GM18858 (cell line): ENCODE measurements at regions not wholly inside any gene's neighbourhood (a gene's known extent, or its start where the extent isn't known, plus 50 kb on each side); places are given as distances from the start of the nearest gene placed in this dataset.
A peak's percentile ranks its signal among the peaks of the same experiment; 100 is the strongest.
"Not testable (repeated sequence)": the region's sequence is repeated elsewhere in the genome, so short reads cannot be mapped to it uniquely, and the experiment has no call there.

Experiments used
- ATAC-seq: cut with Tn5 transposase; IDR thresholded peaks from one replicate; pipeline ENCODE4 v1.9.1; 2021; ENCODE audit not compliant: unreplicated experiment

- ATAC-seq, result no peak
Measured at GRCh38 chr5:83889971-83890745, 169.5 kb upstream of the HAPLN1 start.

GRCh38 chr5:83877911-83878706, 157.5 kb upstream of the HAPLN1 start:
- no peak for ATAC-seq

DNA sequence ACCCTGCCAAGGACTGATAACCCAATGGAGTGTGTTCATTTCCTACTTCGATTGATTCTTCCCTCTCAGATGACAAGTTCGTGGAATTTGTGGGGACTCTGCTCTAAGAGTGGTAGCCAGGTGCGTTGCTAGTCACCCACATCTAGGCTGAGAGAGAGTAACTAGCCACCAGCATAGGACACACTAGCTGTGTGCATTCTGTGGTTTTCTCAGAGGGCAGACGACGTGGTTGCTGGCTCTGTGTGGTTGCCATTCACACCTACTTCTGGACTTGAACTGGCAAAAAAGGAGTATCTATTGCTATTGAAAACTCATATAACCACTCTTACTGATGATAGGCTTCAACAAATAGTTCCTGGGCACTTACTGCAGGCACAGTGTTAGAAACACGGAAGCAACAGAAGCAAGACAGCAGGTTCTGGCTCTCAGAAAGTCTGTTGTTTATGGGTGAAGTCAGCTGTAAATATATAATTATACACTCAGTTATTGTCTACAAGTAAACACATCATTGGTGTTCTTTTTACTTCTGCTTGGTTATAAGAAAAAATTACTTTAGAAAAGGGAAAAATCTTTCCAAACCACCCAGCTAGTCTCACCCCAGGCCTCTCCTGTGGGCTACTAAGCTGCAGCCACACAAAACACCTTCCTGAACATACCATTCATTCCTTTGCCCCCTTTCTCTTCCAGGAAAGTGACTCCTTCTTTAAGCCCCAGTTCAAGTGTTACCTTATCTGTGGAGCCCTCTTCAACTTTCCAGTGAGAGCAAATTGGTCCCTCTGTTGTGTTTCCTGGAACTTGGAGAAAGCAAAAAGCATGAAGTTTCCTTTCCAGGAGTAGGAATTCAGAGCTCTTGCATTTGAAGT, 151.1 kb upstream of the HAPLN1 start:
- ATAC-seq, result no peak

DNA sequence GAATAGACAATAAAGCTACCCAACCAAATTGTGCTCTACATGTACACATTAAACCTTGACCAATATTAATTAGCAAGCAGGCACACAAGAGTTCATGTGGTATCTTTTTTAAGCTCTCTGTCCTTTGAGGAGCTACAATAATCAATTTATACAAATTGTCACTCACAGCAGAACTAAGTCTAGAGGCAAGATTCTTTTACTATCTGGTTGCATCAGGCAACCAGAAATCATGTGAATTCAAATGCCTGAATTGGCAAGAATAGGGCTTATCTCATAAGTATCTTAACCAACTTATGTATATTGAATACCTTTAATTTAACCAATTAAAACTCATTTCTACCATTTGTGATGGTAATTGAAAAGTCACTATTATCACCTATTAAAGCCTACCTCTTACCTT, 145.5 kb upstream of the HAPLN1 start:
- no peak for ATAC-seq

DNA sequence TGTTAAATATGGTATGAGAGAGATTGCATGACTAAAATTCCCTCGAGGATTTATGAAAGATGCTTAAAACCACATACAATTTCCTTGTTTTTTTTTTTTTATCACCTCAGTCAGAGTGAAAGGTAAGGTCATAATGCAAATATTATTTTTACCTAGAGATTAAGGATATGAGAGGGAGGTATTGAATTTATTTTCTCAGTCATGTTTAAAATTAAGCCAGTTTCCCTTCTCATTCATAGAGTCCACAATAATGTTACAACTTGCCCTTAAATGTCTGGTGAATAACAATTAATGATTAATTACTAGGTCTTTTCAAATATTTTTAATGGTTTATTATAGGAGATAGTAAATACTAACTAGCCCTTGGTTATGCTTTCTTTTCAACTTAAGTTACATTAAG, 144.9 kb upstream of the HAPLN1 start:
- no peak for ATAC-seq

DNA sequence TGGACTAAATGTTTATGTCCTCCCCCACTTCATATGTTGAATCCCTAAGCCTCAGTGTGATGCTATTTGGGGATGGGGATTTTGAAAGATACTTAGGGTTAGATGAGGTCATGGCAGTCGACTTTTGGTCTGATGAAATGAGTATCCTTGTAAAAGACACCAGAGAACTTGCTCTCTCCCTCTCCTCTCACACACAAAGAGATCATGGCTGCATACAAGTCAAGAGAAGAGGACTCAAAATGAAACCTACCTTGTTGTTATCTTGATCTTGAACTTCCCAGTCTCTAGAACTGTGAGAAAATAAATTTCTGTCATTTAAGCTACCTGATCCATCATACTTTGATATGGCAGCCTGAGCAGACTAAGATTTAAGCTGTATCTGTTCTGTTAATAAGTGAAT, 144.0 kb upstream of the HAPLN1 start:
- ATAC-seq, result peak; percentile 48

- no peak for ATAC-seq
Measured at GRCh38 chr5:83857341-83857740, 136.7 kb upstream of the HAPLN1 start.

DNA sequence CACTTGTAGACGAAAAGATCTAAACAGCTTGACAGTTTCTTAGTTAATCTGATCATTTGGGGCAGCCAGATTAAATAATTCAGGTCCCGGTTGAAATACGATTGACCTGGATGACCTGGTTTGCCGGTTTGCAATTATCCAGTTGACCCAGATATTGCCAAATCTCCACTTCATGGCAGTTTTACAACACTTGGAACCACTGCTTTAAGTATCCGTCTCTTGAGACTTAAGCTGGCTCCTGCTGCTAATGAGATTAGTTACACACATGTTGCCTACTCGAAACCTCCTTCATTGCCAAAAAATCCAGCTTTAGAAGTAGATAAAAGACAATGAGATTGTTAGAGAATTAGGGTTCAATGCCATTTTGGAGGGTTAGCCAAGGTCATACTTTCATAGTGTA, 136.2 kb upstream of the HAPLN1 start:
- no peak for ATAC-seq

DNA sequence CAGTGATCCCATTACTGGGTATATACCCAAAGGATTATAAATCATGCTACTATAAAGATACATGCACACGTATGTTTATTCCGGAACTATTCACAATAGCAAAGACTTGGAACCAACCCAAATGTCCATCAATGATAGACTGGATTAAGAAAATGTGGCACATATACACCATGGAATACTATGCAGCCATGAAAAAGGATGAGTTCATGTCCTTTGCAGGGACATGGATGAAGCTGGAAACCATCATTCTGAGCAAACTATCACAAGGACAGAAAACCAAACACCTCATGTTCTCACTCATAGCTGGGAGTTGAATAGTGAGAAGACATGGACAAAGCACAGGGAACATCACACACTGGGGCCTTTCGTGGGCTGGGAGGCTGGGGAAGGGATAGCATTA, 129.8 kb upstream of the HAPLN1 start:
- ATAC-seq, result not testable (repeated sequence)

DNA sequence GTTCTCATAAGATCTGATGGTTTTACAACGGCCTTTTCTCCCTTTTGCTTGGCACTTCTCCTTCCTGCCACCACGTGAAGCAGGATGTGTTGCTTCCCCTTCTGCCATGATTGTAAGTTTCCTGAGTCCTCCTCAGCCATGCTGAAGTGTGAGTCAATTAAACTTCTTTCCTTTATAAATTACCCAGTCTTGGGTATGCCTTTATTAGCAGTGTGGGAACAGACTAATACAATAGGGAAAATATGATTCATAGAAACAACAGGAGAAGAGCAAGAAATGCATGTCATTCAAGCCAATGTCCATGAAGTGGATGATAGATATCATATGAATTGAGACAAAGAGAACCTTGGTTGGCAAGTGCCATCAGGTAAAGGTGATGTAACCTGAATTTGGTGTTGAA, 128.3 kb upstream of the HAPLN1 start:
- no peak for ATAC-seq

GRCh38 chr5:83846624-83847350, 126.1 kb upstream of the HAPLN1 start:
- no peak for ATAC-seq

- peak; percentile 97 for ATAC-seq
Measured at GRCh38 chr5:83844449-83845068, 123.9 kb upstream of the HAPLN1 start.

DNA sequence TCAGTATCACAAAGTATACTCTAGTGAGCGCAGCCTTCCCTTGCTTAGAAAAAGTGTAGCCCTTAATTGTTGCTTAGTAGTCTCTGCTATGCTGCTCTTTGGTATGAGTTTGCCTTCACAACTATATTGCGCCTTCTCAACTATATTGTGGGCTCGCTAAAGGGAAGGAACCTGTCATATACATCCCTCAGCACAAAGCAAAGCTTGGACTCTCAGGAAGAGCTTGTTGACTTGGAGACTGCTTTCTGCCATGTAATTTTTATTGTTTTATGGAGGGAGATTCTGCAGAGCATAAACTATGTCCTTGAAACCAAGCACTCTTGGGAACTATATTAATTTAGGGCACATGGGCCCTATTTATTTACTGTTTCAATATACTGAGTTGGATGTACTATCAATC, 119.1 kb upstream of the HAPLN1 start:
- no peak for ATAC-seq

DNA sequence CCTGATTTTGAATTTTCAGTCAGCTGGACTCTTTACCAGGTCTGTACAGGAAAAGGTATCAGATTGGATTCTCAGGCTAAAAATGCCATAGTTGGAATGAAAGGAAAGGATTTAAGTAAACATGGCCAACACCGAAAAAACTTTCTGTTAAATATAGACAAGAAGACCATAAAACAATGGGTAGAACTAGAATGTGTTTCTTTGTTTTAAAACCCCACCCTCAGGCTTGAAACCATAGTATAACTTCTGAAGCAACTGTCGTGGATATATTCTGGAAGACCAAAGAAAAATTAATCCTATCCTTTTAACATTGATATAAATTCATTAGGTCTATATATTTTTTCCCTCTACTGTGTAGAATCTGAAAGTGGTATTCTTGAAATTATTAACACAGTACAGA, 118.6 kb upstream of the HAPLN1 start:
- ATAC-seq, result no peak

- ATAC-seq, result no peak
Measured at GRCh38 chr5:83837265-83837907, 116.7 kb upstream of the HAPLN1 start.

GRCh38 chr5:83834306-83834705, 113.7 kb upstream of the HAPLN1 start:
- ATAC-seq, result no peak

DNA sequence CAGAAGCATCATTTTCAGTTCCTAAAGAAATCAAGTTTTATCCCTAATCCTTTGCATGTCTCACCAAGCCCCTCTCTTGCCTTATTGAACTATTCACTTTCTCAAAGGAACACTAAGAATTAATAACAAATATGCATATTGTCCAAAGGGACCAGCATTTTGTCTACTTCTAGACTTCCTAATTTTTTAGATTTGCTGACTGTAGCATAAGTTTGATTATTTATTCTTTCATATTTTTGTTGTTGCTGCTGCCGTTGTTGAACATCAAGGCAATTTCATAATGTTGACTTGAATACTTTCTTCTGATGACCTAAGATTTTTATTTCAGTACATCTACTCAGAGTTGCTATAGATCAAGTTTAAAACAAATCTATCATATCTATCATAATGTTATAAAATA, 111.2 kb upstream of the HAPLN1 start:
- ATAC-seq, result no peak

GRCh38 chr5:83827111-83827557, 106.5 kb upstream of the HAPLN1 start:
- ATAC-seq, result no peak

DNA sequence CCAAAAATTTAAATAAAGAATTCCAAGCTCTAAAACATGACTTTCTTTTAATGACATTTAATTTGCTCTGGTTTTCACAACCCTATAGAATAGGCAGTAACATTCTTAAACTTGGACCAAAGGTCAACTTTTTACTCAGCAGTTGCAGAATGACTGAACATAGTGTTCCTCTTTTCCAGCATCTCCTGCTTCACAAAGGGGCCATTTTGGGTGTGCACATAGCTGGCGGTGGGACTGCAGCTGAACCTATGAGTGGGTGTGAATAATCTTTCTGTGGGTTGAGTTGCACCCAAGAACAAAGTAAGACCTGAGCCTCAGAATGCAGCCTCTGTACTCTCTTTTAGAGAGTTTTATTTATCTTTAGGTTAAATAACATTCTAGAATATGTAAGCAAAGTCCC, 96.9 kb upstream of the HAPLN1 start:
- peak; percentile 48 for ATAC-seq

DNA sequence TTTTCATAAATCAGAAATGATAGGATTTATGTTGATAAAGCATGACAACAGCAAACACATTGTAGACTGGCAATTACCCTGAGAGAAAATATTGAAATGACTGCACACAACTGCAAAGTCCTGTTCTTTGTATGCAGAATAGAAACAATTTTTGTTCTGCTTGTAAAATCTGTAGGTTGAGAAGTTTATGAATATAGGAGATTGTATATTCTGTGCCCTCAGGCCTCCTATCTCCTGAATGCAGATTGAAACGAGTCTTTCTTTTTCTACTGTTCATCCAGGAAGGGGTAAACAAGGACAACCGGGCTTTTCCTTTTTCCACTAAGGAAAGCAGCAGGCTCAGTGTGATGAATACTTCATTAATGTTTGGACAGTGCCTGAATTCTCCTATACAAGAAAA, 95.0 kb upstream of the HAPLN1 start:
- no peak for ATAC-seq
